Left lung (tissue), 4 donors: ENCODE measurements at regions not wholly inside any gene's neighbourhood (a gene's known extent, or its start where the extent isn't known, plus 50 kb on each side); places are given as distances from the start of the nearest gene placed in this dataset.

Source experiments
- ATAC-seq: fragments of 200-7000 bp; cut with Tn5 transposase; one replicate; pipeline ENCODE4 v1.9.1; 2020; ENCODE audit warnings: moderate library complexity
- DNase-seq, 4 donors: peaks; one replicate each; pipeline ENCODE4 v3.0.0-alpha.2; 2013 to 2020
- H3K27ac ChIP-seq, 2 donors: fragments of 200-600 bp; sonication (generic) in 1 of 2; one replicate each; pipeline versions ENCODE4 v1.5.0 to v1.8.0; 2020 to 2021
- H3K27me3 ChIP-seq, 2 donors: fragments of 200-600 bp; sonication (generic) in 1 of 2; one replicate each; pipeline versions ENCODE4 v1.5.0 to v1.8.0; 2020 to 2021
- H3K36me3 ChIP-seq, 2 donors: fragments of 200-600 bp; sonication (generic) in 1 of 2; one replicate each; pipeline versions ENCODE4 v1.5.0 to v1.8.0; 2020 to 2021
- H3K4me1 ChIP-seq, 2 donors: fragments of 200-600 bp; one replicate each; pipeline ENCODE4 v1.8.0; 2021
- H3K4me3 ChIP-seq, 2 donors: fragments of 200-600 bp; sonication (generic) in 1 of 2; one replicate each; pipeline versions ENCODE4 v1.5.0 to v1.8.0; 2020 to 2021; ENCODE audit warnings: mild to moderate bottlenecking in 1 of 2
- H3K9me3 ChIP-seq, 2 donors: fragments of 200-600 bp; sonication (generic) in 1 of 2; one replicate each; pipeline versions ENCODE4 v1.5.0 to v1.8.0; 2020 to 2021
- CTCF ChIP-seq, 2 donors: fragments of 200-600 bp; sonication (generic) in 1 of 2; IDR thresholded peaks; one replicate each; pipeline versions ENCODE4 v1.5.0 to v1.8.0; 2021; ENCODE audit warnings: antibody characterized with exemption in 2 of 2
- intact Hi-C, 2 donors: fragments of 100-400 bp; cut with DNase I; formaldehyde crosslinking; loops; one replicate each; pipeline versions ENCODE4 v1.11.2 to v1.14.2; 2022
- donor health status: DM: no; HTN: yes; CAD: no.
- donor health status: DM: no; HTN: no; CAD: no.

GRCh38 chr13:33377825-33378224 lies 92.3 kb upstream of the STARD13 start:
- Histone ChIP-seq H3K27me3 (no peaks in the 10 kb centered on the region), H3K4me1 (no peaks in the 10 kb centered on the region), H3K36me3 (no peaks in the 10 kb centered on the region), H3K27ac (no peak overlapping the region), H3K4me3 (no peak overlapping the region), H3K9me3 (peaks cover 0 to 2% of the 10 kb centered on the region in 2 donors)
- ATAC-seq (no peak), DNase-seq (no peak)
- intact Hi-C loops = no loop called here
- no peak for TF ChIP-seq CTCF (IDR thresholded peaks at IDR 0.05)

DNA sequence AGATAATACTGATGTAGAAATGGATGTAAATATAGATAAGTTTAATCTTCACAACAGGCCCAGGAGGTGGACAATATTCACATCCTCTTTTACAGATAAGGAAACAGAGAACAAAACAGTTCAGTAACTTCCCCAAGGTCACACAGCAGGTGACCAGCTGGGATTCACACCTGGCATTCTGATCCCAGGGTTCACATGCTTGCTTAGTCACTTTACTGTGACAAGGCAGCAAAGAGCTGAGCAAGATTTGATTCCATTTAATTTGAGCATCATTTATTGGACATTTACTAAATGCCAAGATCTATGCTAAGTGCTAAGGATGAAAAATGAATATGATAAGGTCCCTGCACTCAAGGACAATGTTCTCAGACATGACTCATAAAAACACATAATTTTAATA lies 94.1 kb upstream of the STARD13 start:
- no peak overlapping the region for H3K4me3 ChIP-seq
- DNase-seq (no peak), ATAC-seq (no peak)
- H3K27me3 ChIP-seq = no peaks in the 10 kb centered on the region
- H3K4me1 ChIP-seq = no peaks in the 10 kb centered on the region
- peaks cover 0 to 2% of the 10 kb centered on the region in 2 donors for H3K9me3 ChIP-seq
- TF ChIP-seq CTCF (IDR thresholded peaks at IDR 0.05) = no peak
- no peaks in the 10 kb centered on the region for H3K36me3 ChIP-seq
- no peak overlapping the region for H3K27ac ChIP-seq
- intact Hi-C loops = no loop called here

DNA sequence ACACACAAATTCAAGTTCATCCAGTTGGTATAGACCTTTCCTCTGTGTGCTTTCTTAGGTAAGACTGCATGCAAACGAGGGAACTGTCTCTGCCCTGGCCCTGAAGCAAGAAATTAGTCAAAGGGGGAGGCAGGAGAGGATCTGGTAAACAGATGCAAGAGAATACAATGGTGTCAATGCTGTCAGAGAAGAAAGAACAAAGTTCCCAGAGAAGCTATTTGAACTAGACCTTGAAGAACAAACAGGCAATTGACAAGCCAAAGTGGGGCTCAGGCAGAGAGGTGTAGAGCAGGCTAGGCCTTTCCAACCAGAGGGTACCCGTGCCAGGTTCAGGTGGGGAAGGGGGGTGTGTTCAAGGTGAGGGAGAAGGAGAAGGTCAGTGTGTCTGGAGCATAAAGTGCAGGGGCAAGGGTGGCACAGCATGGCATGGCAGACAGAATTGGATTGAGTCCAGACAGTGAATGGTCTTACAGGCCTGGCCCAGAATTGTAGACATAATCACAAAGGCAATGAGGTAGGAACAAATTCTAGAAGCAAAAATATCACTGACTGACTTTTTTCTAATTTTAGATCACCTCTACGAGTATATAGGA lies 95.0 kb upstream of the STARD13 start:
- Histone ChIP-seq H3K4me3 (no peak overlapping the region), H3K9me3 (peaks cover 0 to under 1% of the 10 kb centered on the region in 2 donors), H3K27ac (no peak overlapping the region), H3K36me3 (no peaks in the 10 kb centered on the region), H3K4me1 (no peaks in the 10 kb centered on the region), H3K27me3 (no peaks in the 10 kb centered on the region)
- ATAC-seq (no peak), DNase-seq (no peak)
- TF ChIP-seq CTCF (IDR thresholded peaks at IDR 0.05) = no peak
- intact Hi-C loops = no loop called here

- H3K4me3 ChIP-seq = no peak overlapping the region
- TF ChIP-seq CTCF (IDR thresholded peaks at IDR 0.05) = no peak
- intact Hi-C loops = no loop called here
Measured at GRCh38 chr13:33381180-33381579, 95.6 kb upstream of the STARD13 start.

GRCh38 chr13:33381906-33382305 lies 96.4 kb upstream of the STARD13 start:
- intact Hi-C loops = no loop called here
- no peaks in the 10 kb centered on the region for H3K27me3 ChIP-seq
- DNase-seq (no peak), ATAC-seq (no peak)
- H3K27ac ChIP-seq = no peak overlapping the region
- H3K9me3 ChIP-seq = no peaks in the 10 kb centered on the region
- H3K36me3 ChIP-seq = no peaks in the 10 kb centered on the region
- no peak overlapping the region for H3K4me3 ChIP-seq
- no peaks in the 10 kb centered on the region for H3K4me1 ChIP-seq
- TF ChIP-seq CTCF (IDR thresholded peaks at IDR 0.05) = no peak

More at GRCh38 chr13:33381180-33381579, 95.6 kb upstream of the STARD13 start:
- Histone ChIP-seq H3K27ac (no peak overlapping the region), H3K4me1 (no peaks in the 10 kb centered on the region), H3K9me3 (no peaks in the 10 kb centered on the region), H3K27me3 (no peaks in the 10 kb centered on the region), H3K36me3 (no peaks in the 10 kb centered on the region)
- DNase-seq = no peak
- ATAC-seq = no peak
